Umbilical cord (tissue), 1 donor: ENCODE measurements at regions not wholly inside any gene's neighbourhood (a gene's known extent, or its start where the extent isn't known, plus 50 kb on each side); places are given as distances from the start of the nearest gene placed in this dataset.
"Not testable (repeated sequence)": the region's sequence is repeated elsewhere in the genome, so short reads cannot be mapped to it uniquely, and the experiment has no call there.

Experiments
- DNase-seq: peaks from one replicate; pipeline ENCODE4 v3.0.0-alpha.2; 2015; ENCODE audit warnings: low spot score

- no peak for DNase-seq
Observed at GRCh38 chr6:119821380-119821779, 471.8 kb upstream of the MAN1A1 start.

- no peak for DNase-seq
Observed at GRCh38 chr6:119818876-119819275, 469.3 kb upstream of the MAN1A1 start.

DNA sequence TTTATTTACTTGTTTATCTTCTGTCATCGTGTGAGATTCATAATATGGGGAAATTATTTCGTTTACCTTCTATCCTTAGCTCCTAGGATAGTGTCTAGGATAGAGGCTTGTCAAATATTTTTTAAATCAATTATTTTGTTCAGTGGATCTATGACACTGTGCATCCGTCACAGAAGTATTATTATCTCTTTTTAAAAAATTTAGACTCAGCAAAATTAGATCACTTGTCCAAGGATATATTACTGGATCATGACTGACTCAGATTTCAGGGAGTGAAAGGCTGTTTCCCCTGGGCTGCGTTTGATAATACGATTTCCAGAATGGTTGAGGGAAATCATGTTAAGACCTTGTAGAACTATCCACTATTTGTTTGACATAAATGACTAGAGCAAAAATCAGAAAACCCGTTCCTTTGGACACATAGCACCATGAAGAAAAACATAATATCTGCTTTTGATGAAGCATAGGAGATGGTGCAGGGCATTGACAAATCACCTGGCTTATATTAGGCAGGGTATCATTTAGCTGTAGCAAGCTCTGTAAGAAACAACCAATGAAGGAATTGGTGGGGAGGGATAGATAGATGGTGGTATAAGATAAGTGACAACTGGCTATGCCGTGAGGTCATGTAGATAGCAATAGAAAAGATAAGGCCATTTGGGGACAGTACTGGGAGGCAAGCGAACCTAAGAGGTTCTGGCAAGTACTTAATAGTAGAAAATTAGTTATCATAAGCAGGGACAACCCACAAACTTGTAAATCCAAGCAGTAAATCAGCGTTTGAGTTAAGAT, 465.2 kb upstream of the MAN1A1 start:
- no peak for DNase-seq

- no peak for DNase-seq
Observed at GRCh38 chr6:119802464-119802863, 452.9 kb upstream of the MAN1A1 start.

DNA sequence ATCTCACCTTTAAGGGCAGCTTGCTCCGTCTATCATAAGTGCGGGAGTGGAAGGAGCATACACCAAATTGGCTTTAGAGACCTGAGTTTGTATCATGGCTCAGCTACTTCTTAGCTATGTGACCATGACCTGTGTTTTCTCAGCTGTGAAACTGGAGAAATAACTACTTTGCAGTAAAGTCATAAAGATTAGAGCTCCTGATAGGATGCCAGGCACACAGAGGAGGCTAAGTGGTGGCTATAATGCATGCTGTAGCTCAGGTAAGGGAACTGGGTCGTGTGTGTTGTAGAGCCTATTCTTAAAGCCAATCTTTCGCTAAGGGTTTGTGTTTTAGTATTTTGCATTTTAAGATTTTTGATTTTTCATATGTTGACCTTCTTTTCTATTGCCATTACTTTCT, 451.5 kb upstream of the MAN1A1 start:
- no peak for DNase-seq

DNA sequence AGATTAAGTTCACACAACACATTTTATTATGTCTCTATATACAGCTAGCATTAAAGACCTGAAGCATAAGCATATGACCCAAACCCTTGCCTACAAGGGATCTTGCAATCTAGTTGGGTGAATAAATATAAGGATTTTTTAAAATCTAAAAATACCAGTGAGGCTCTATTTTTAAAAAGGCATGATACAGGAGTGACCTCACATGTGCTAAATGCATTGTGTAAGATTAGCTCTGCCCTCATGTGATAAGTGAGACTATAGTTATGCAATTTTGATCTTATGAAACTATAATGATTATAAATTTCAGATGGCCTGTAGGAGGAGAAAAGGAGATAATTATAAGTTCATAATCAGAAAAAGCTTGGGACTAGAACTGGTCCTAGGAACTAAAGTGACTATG, 451.0 kb upstream of the MAN1A1 start:
- no peak for DNase-seq

DNA sequence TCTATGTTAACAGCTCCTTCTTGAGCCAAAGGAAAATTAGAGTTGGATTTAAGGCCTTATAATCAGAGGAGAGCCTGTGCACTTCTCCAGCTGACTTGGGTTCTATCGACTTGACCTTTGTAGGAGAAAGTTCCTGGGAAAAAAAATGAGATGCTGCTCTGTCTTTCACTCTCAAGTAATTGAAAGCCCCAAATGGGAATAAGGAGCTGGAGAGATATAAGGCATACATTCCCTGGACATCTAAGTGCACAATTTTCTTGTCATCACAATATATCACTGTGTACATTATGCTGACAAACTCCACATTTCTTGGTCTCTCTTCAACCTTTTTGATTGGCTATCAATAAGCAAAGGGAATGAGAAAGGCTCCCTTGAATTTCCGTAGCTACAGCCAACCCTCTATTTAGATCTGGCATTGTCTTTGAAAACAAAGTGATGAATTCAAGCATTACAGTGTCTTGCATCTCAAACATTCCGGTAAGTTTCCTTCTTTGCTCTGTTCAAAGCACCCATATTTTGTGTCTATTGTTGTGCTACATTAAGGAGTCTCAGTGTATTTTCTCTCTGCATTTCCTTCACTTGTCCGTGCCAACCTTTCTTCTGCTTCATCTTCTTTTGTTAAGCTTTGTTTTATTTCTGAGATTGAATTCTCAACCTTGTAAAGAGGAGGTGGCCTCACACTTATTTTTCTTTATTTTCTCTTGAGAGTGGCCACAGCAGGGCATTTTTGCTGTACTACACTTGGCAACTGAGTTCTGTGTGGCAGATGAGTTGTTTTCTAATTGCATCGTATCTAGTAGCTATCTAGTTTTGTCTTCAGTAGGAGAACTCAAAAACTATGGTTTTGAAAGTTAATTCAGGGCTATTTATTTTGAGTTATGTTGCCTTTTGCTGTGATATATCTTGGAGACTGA, 450.3 kb upstream of the MAN1A1 start:
- no peak for DNase-seq

- DNase-seq, result no peak
Observed at GRCh38 chr6:119791736-119792135, 442.2 kb upstream of the MAN1A1 start.

- no peak for DNase-seq
Observed at GRCh38 chr6:119781365-119781764, 431.8 kb upstream of the MAN1A1 start.

DNA sequence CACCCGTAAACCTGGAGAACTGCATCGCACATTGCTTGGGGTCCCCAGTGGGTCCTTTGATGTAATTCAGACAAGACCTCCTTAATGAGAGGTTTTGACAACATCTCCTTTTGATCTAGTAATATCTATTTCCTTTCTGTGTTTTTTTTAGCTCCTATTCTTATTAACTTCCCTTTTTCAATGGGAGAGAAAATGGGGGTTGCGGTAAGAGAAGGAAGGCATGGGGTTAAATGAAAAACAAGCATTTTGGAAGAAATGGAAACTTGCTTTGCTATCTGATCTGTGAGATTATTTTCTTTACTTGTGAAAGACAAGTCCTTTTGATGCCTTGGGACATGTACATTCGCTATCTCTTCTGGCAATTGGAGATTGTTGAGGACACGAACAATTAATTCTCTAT, 418.6 kb upstream of the MAN1A1 start:
- no peak for DNase-seq

GRCh38 chr6:119764927-119765681, 415.5 kb upstream of the MAN1A1 start:
- no peak for DNase-seq

DNA sequence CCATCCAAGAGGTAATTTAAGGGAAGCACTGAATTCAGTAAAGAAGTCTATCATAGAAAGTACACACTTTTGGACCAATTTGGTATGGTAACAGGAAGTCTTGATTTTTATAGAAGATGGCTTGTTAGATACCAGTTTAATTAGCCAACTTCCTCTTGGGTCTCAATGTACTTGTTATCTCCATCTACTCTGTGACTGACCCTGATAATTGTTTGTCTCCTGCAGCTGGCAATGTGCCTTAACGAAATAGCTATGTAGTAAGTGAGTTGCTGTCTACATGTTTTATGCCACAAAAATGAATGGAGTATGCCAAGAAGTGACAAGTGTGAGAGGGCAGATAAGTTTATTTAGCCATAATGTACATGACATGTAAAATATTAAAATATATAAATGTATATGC, 410.5 kb upstream of the MAN1A1 start:
- DNase-seq, result no peak

- no peak for DNase-seq
Observed at GRCh38 chr6:119758385-119758784, 408.8 kb upstream of the MAN1A1 start.

DNA sequence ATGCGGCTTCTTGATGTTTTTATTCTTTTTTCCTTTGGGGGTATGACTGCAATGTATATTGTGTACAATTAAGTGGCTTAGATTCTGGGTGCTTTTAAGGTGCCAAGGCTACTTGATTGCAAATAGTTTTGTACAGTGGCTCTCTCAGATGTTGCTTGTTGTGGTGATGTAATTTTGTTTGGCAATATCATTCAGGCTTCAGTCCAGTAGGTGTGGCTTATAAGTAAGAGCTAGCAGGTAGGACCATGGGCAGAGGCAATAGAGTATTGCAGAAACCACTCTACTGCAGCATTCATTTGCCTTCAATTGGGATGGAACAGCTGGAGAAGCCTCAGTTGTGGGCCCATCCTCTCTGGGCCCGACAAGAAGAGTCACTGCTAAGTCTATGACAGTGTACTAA, 407.9 kb upstream of the MAN1A1 start:
- DNase-seq, result no peak

- DNase-seq, result no peak
Observed at GRCh38 chr6:119749335-119749734, 399.8 kb upstream of the MAN1A1 start.

GRCh38 chr6:119748535-119748934, 399.0 kb upstream of the MAN1A1 start:
- DNase-seq, result not testable (repeated sequence)

DNA sequence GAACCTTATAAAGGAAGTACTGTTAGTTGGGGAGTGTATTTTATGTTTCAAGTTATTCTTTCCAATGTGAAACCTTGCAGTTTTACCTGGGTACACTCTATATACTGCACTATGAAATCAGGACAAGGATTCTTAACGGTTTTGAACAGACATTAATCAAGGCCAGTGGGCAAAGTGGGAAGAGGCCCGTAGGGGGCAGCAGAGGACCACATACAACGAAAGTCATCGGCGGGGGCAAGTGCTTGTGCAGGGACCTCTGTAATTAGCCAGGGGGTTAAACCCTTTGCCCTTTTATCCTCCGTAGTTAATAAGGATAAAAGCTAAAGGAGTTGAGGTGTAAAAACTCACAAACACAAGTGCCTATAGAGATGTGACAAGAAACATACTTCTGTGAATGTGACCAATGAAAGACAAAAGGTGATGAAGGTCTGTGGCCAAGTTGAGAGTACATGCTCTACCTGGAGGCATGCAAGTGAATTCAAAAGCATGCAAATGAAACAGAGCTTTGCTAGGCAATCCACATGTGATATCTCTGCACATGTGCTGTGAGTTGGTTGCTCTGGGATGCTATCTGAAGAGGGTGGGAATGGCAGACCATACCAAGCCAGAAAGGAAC, 392.7 kb upstream of the MAN1A1 start:
- DNase-seq, result no peak

DNA sequence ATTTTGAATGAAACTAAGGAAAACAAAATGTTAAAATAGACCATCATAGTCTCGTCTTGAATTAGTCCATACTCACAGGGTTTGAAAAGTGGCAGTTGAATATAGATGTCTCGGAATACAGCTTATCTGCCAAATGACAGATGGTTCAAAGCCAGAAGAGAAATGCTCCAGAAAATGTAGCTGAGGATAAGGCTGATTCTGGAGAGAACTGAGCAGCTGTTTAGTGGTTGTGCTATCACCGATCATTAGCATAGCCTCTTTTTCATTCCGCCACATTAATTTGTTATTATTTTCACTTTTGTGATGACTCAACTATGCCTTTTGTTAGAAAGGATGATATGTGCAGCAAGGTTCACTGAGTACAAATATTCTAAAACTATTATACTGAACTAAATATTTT, 390.2 kb upstream of the MAN1A1 start:
- no peak for DNase-seq

GRCh38 chr6:119738425-119738824, 388.9 kb upstream of the MAN1A1 start:
- no peak for DNase-seq

GRCh38 chr6:119736296-119737021, 386.9 kb upstream of the MAN1A1 start:
- DNase-seq, result peak; percentile 43

- peak; percentile 94 for DNase-seq
Observed at GRCh38 chr6:119735530-119735929, 386.0 kb upstream of the MAN1A1 start.
